ENCODE measurements at regions not wholly inside any gene's neighbourhood (a gene's known extent, or its start where the extent isn't known, plus 50 kb on each side); places are given as distances from the start of the nearest gene placed in this dataset.

GRCh38 chrX:482192-482701 is 95.5 kb upstream of the PPP2R3B start:
- no peak for TF ChIP-seq CTCF (IDR thresholded peaks at IDR 0.05; ENCODE audit: low read depth, low read length)
- DNase-seq (ENCODE audit: low read depth, low spot score) = no peak
- Histone ChIP-seq H3K27me3 (ENCODE audit: control insufficient read depth, insufficient read depth, low read length) (no peaks in the 10 kb centered on the region), H3K27ac (ENCODE audit: low read depth, low read length) (no peak overlapping the region), H3K4me3 (ENCODE audit: low read depth, low read length) (no peak overlapping the region), H3K9me3 (ENCODE audit: control insufficient read depth, insufficient read depth, low read length) (peaks cover 64% of the 10 kb centered on the region)
- CTCF ChIA-PET = no interaction called here
- POLR2A ChIA-PET = no interaction called here

GRCh38 chrX:482702-483203 is 96.0 kb upstream of the PPP2R3B start:
- H3K27me3 ChIP-seq (ENCODE audit: control insufficient read depth, insufficient read depth, low read length) = no peaks in the 10 kb centered on the region
- CTCF ChIA-PET = no interaction called here
- POLR2A ChIA-PET = no interaction called here
- no peak overlapping the region for H3K4me3 ChIP-seq (ENCODE audit: low read depth, low read length)
- H3K9me3 ChIP-seq (ENCODE audit: control insufficient read depth, insufficient read depth, low read length) = peaks cover 62% of the 10 kb centered on the region
- no peak overlapping the region for H3K27ac ChIP-seq (ENCODE audit: low read depth, low read length)
- no peak for DNase-seq (ENCODE audit: low read depth, low spot score)
- no peak for TF ChIP-seq CTCF (IDR thresholded peaks at IDR 0.05; ENCODE audit: low read depth, low read length)

GRCh38 chrX:485368-485767 is 98.7 kb upstream of the PPP2R3B start:
- no peak for TF ChIP-seq CTCF (IDR thresholded peaks at IDR 0.05; ENCODE audit: low read depth, low read length)

GRCh38 chrX:486325-486724 is 99.6 kb upstream of the PPP2R3B start:
- CTCF ChIA-PET = no interaction called here
- H3K27me3 ChIP-seq (ENCODE audit: control insufficient read depth, insufficient read depth, low read length) = no peaks in the 10 kb centered on the region
- DNase-seq (ENCODE audit: low read depth, low spot score) = no peak
- no peak overlapping the region for H3K27ac ChIP-seq (ENCODE audit: low read depth, low read length)
- no peak for TF ChIP-seq CTCF (IDR thresholded peaks at IDR 0.05; ENCODE audit: low read depth, low read length)
- no peak overlapping the region for H3K4me3 ChIP-seq (ENCODE audit: low read depth, low read length)
- POLR2A ChIA-PET = no interaction called here
- peaks cover 59% of the 10 kb centered on the region for H3K9me3 ChIP-seq (ENCODE audit: control insufficient read depth, insufficient read depth, low read length)

More at GRCh38 chrX:485368-485767, 98.7 kb upstream of the PPP2R3B start:
- DNase-seq (ENCODE audit: low read depth, low spot score) = no peak
- CTCF ChIA-PET = no interaction called here
- Histone ChIP-seq H3K27ac (ENCODE audit: low read depth, low read length) (no peak overlapping the region), H3K4me3 (ENCODE audit: low read depth, low read length) (no peak overlapping the region), H3K9me3 (ENCODE audit: control insufficient read depth, insufficient read depth, low read length) (peaks cover 59% of the 10 kb centered on the region), H3K27me3 (ENCODE audit: control insufficient read depth, insufficient read depth, low read length) (no peaks in the 10 kb centered on the region)
- POLR2A ChIA-PET = no interaction called here

GRCh38 chrX:487836-488235 is 101.1 kb upstream of the PPP2R3B start:
- H3K9me3 ChIP-seq (ENCODE audit: control insufficient read depth, insufficient read depth, low read length) = peaks cover 48% of the 10 kb centered on the region
- ChIA-PET POLR2A (no interaction called here), CTCF (no interaction called here)
- DNase-seq (ENCODE audit: low read depth, low spot score) = no peak
- H3K27ac ChIP-seq (ENCODE audit: low read depth, low read length) = no peak overlapping the region
- H3K27me3 ChIP-seq (ENCODE audit: control insufficient read depth, insufficient read depth, low read length) = no peaks in the 10 kb centered on the region
- H3K4me3 ChIP-seq (ENCODE audit: low read depth, low read length) = no peak overlapping the region
- TF ChIP-seq CTCF (IDR thresholded peaks at IDR 0.05; ENCODE audit: low read depth, low read length) = no peak
